GM12878 (cell line): ENCODE measurements at regions not wholly inside any gene's neighbourhood (a gene's known extent, or its start where the extent isn't known, plus 50 kb on each side); places are given as distances from the start of the nearest gene placed in this dataset.

Experiments
- ATAC-seq: fragments of 200-7000 bp; cut with Tn5 transposase; 3 replicates; pipeline ENCODE4 v1.9.1; 2020; ENCODE audit warnings: mild to moderate bottlenecking, moderate library complexity
- BruUV-seq: library from RNA; stranded (reverse); fragments of 400-500 nt; replicated peaks from 2 replicates; lab custom pipeline; 2021; lab: Mats Ljungman, UMichigan
- CTCF ChIA-PET: fragments of 300-600 bp; sonication (Branson Sonifier 250); formaldehyde crosslinking; extraction: SDS; loops from one replicate; lab custom pipeline; 2021; ENCODE audit warnings: inconsistent platforms; lab: Yijun Ruan, JAX
- POLR2A ChIA-PET: fragments of 350-600 bp; formaldehyde crosslinking; extraction: SDS; loops from one replicate; lab custom pipeline; 2021; ENCODE audit warnings: inconsistent platforms; lab: Charles Lee
- RAD21 ChIA-PET: fragments of 300-600 bp; sonication (Branson Sonifier 250); formaldehyde crosslinking; loops from one replicate; lab custom pipeline; 2023; ENCODE audit warnings: antibody characterized with exemption; ENCODE audit not compliant: unreplicated experiment; lab: Charles Lee
- SMC1A ChIA-PET: fragments of 300-600 bp; sonication (Branson Sonifier 250); formaldehyde crosslinking; loops from one replicate; lab custom pipeline; 2023; ENCODE audit not compliant: unreplicated experiment, uncharacterized antibody; lab: Charles Lee
- DNase-seq: peaks from one replicate; pipeline ENCODE4 v3.0.0-alpha.2; 2011; ENCODE audit warnings: low read depth, low spot score
- FAIRE-seq: peaks from 3 replicates; lab custom pipeline; 2011; peaks lifted over from hg19 to GRCh38; lab: Jason Lieb, UNC
- H2AFZ ChIP-seq: 2 replicates; pipeline ENCODE4 v1.6.0; 2011; ENCODE audit warnings: low read depth, low read length, control low read depth; ENCODE audit not compliant: control insufficient read depth
- H3K27ac ChIP-seq: 2 replicates; pipeline ENCODE4 v1.5.1; 2011; ENCODE audit warnings: control low read depth; ENCODE audit not compliant: control insufficient read depth, insufficient read depth
- H3K27me3 ChIP-seq, 2 experiments: replicated peaks in 1 of 2; 2 replicates each; pipeline versions ENCODE4 v1.6.0 to v1.6.1; 2011; ENCODE audit warnings: low read length in 1 of 2; ENCODE audit not compliant: control insufficient read depth in 2 of 2, insufficient read depth in 2 of 2
- H3K36me3 ChIP-seq, 2 experiments: 2 replicates each; pipeline ENCODE4 v1.5.1; 2011; ENCODE audit warnings: low read length in 1 of 2; ENCODE audit not compliant: control insufficient read depth in 2 of 2, insufficient read depth in 2 of 2
- H3K4me1 ChIP-seq: 2 replicates; pipeline ENCODE4 v1.6.1; 2011; ENCODE audit warnings: mild to moderate bottlenecking, low read length, moderate library complexity, mixed read lengths; ENCODE audit not compliant: control insufficient read depth, insufficient read depth
- H3K4me2 ChIP-seq: 2 replicates; pipeline ENCODE4 v1.6.0; 2011; ENCODE audit warnings: control low read depth; ENCODE audit not compliant: control insufficient read depth, insufficient read depth
- H3K4me3 ChIP-seq: fragments of 200-600 bp; sonication (generic); 2 replicates; pipeline ENCODE4 v1.5.1; 2016
- H3K79me2 ChIP-seq: 2 replicates; pipeline ENCODE4 v1.6.0; 2011; ENCODE audit warnings: low read length; ENCODE audit not compliant: control insufficient read depth, insufficient read depth
- H3K9ac ChIP-seq: 2 replicates; pipeline ENCODE4 v1.8.0; 2011; ENCODE audit warnings: low read length, control low read depth, mixed read lengths; ENCODE audit not compliant: control insufficient read depth, insufficient read depth
- H3K9me3 ChIP-seq: replicated peaks from 3 replicates; pipeline ENCODE4 v1.5.1; 2011; ENCODE audit warnings: mild to moderate bottlenecking, low read length; ENCODE audit not compliant: control insufficient read depth, insufficient read depth
- H4K20me1 ChIP-seq: 2 replicates; pipeline ENCODE4 v1.6.0; 2011; ENCODE audit not compliant: control insufficient read depth, insufficient read depth
- E4F1 ChIP-seq: fragments of 450-650 bp; IDR thresholded peaks from 2 replicates; pipeline ENCODE4 v1.6.1; 2018; ENCODE audit warnings: borderline replicate concordance, mild to moderate bottlenecking; ENCODE audit not compliant: partially characterized antibody
- HDAC2 ChIP-seq: fragments of 200-600 bp; sonication (generic); IDR thresholded peaks from 2 replicates; pipeline ENCODE4 v1.6.1; 2017
- ZNF622 ChIP-seq: fragments of 450-650 bp; IDR thresholded peaks from 2 replicates; pipeline ENCODE4 v1.6.1; 2017; ENCODE audit warnings: mild to moderate bottlenecking, inconsistent platforms
- WGBS: methylation state at CpG from one replicate; pipeline ENCODE4 v1.1.6; 2016; ENCODE audit warnings: low lambda C conversion rate; ENCODE audit not compliant: insufficient replicate concordance, insufficient coverage; ENCODE audit errors: missing lambda C conversion rate; 5-methylcytosine and 5-hydroxymethylcytosine counted together
- in situ Hi-C: fragments of 300-500 bp; cut with MboI; formaldehyde crosslinking; loops from 9 replicates; pipeline ENCODE4 v1.14.3; 2018; ENCODE audit warnings: mixed read lengths
- intact Hi-C: fragments of 100-400 bp; cut with micrococcal nuclease; formaldehyde crosslinking; loops from one replicate; pipeline ENCODE4 v1.14.2; 2022; ENCODE audit not compliant: unreplicated experiment

- H3K27me3 ChIP-seq: no peaks in the 10 kb centered on the region
- intact Hi-C loops: no loop called here
- no peak for DNase-seq
- FAIRE-seq: no peak
- ATAC-seq: no peak
- BruUV-seq: no TSS peak
- ChIA-PET POLR2A (no interaction called here), CTCF (interaction anchor here (0.8 to 1.1 kb wide), 3 partner anchors 12 to 197 kb away, joined by 3 to 4 read pairs (median 3); no protein-coding TSS in a partner anchor), RAD21 (no interaction called here), SMC1A (interaction anchor here (1.1 kb wide), 1 partner anchor 17 kb away, joined by 3 read pairs; no protein-coding TSS in a partner anchor)
- no peaks in the 10 kb centered on the region for H3K9me3 ChIP-seq
- no peak overlapping the region for H3K27ac ChIP-seq
- H3K4me2 ChIP-seq: no peak overlapping the region
- H3K79me2 ChIP-seq: no peaks in the 10 kb centered on the region
- TF ChIP-seq ZNF622: no peak
- no peak overlapping the region for H3K4me3 ChIP-seq
- no peak overlapping the region for H2AFZ ChIP-seq
- H3K36me3 ChIP-seq: no peaks in the 10 kb centered on the region
- H3K4me1 ChIP-seq: no peaks in the 10 kb centered on the region
- no peak overlapping the region for H3K9ac ChIP-seq
- H4K20me1 ChIP-seq: no peaks in the 10 kb centered on the region
- in situ Hi-C loops: no loop called here
These were observed 61.0 kb upstream of the KCNJ3 start for GRCh38 chr2:154637456-154637855.

GRCh38 chr2:154638783-154639182 lies 59.7 kb upstream of the KCNJ3 start:
- intact Hi-C loops: no loop called here
- H3K27ac ChIP-seq: no peak overlapping the region
- no peaks in the 10 kb centered on the region for H4K20me1 ChIP-seq
- H2AFZ ChIP-seq: no peak overlapping the region
- in situ Hi-C loops: no loop called here
- TF ChIP-seq HDAC2 (no peak), E4F1 (no peak)
- no peaks in the 10 kb centered on the region for H3K4me1 ChIP-seq
- no peak overlapping the region for H3K9ac ChIP-seq
- WGBS: 28% methylated on average over 1 of the region's 1 CpG
- ChIA-PET RAD21 (no interaction called here), POLR2A (no interaction called here), CTCF (no interaction called here), SMC1A (interaction anchor here (0.7 to 0.9 kb wide), 2 partner anchors 38 to 110 kb away, joined by 3 read pairs; no protein-coding TSS in a partner anchor)
- no peaks in the 10 kb centered on the region for H3K27me3 ChIP-seq
- no TSS peak for BruUV-seq
- FAIRE-seq (no peak), ATAC-seq (no peak), DNase-seq (no peak)
- no peak overlapping the region for H3K4me3 ChIP-seq
- H3K36me3 ChIP-seq: no peaks in the 10 kb centered on the region
- no peak overlapping the region for H3K4me2 ChIP-seq
- no peaks in the 10 kb centered on the region for H3K79me2 ChIP-seq
- H3K9me3 ChIP-seq: no peaks in the 10 kb centered on the region
